HG03442 (cell line): ENCODE measurements at regions not wholly inside any gene's neighbourhood (a gene's known extent, or its start where the extent isn't known, plus 50 kb on each side); places are given as distances from the start of the nearest gene placed in this dataset.

Source experiments
- ATAC-seq: cut with Tn5 transposase; IDR thresholded peaks from one replicate; pipeline ENCODE4 v1.9.1; 2021; ENCODE audit warnings: mild to moderate bottlenecking, moderate library complexity; ENCODE audit not compliant: unreplicated experiment

GRCh38 chr1:229883504-229884200, 183.4 kb upstream of the GALNT2 start:
- no peak for ATAC-seq

- ATAC-seq = no peak
These were observed 182.3 kb upstream of the GALNT2 start for GRCh38 chr1:229884765-229885164.

GRCh38 chr1:229885568-229886495, 181.2 kb upstream of the GALNT2 start:
- ATAC-seq = no peak

- no peak for ATAC-seq
These were observed 180.4 kb upstream of the GALNT2 start for GRCh38 chr1:229886636-229887035.

- ATAC-seq = no peak
These were observed 179.8 kb upstream of the GALNT2 start for GRCh38 chr1:229887043-229887822.

GRCh38 chr1:229888157-229888556, 178.9 kb upstream of the GALNT2 start:
- ATAC-seq = no peak

GRCh38 chr1:229888561-229889001, 178.5 kb upstream of the GALNT2 start:
- no peak for ATAC-seq

GRCh38 chr1:229889031-229889517, 178.0 kb upstream of the GALNT2 start:
- no peak for ATAC-seq

GRCh38 chr1:229891227-229891626, 175.8 kb upstream of the GALNT2 start:
- ATAC-seq = no peak

GRCh38 chr1:229892515-229893117, 174.4 kb upstream of the GALNT2 start:
- ATAC-seq = no peak

- no peak for ATAC-seq
These were observed 173.1 kb upstream of the GALNT2 start for GRCh38 chr1:229893762-229894444.

GRCh38 chr1:229894532-229894931, 172.5 kb upstream of the GALNT2 start:
- ATAC-seq = no peak

GRCh38 chr1:229895605-229896004, 171.4 kb upstream of the GALNT2 start:
- no peak for ATAC-seq

GRCh38 chr1:229896306-229896705, 170.7 kb upstream of the GALNT2 start:
- ATAC-seq = no peak

GRCh38 chr1:229896861-229897260, 170.2 kb upstream of the GALNT2 start:
- no peak for ATAC-seq

- ATAC-seq = no peak
These were observed 169.5 kb upstream of the GALNT2 start for GRCh38 chr1:229897501-229897900.

GRCh38 chr1:229900220-229900619, 166.8 kb upstream of the GALNT2 start:
- no peak for ATAC-seq

GRCh38 chr1:229905031-229905545, 161.9 kb upstream of the GALNT2 start:
- no peak for ATAC-seq

- no peak for ATAC-seq
These were observed 161.4 kb upstream of the GALNT2 start for GRCh38 chr1:229905652-229906051.
